ENCODE measurements at regions not wholly inside any gene's neighbourhood (a gene's known extent, or its start where the extent isn't known, plus 50 kb on each side); places are given as distances from the start of the nearest gene placed in this dataset.

GRCh38 chr11:116332391-116332790, 440.4 kb downstream of the BUD13 start:
- no peak for TF ChIP-seq ESRRA (IDR thresholded peaks at IDR 0.05; ENCODE audit: borderline replicate concordance, low read length)
- no peak for TF ChIP-seq EP300 (IDR thresholded peaks at IDR 0.05)
- no peak for TF ChIP-seq ELK1 (IDR thresholded peaks at IDR 0.05; ENCODE audit: low read depth, low read length)
- no peak for TF ChIP-seq ZFP36 (IDR thresholded peaks at IDR 0.05; ENCODE audit: borderline replicate concordance, partially characterized antibody)
- TF ChIP-seq HOXA7 (CRISPR knock-in tag; IDR thresholded peaks at IDR 0.05), result no peak
- TF ChIP-seq CHD4 (IDR thresholded peaks at IDR 0.05; ENCODE audit: borderline replicate concordance), result no peak
- no peak for TF ChIP-seq BHLHE40 (IDR thresholded peaks at IDR 0.05; ENCODE audit: low read depth, low read length)
- TF ChIP-seq REST (IDR thresholded peaks at IDR 0.05), result no peak
- no peak for TF ChIP-seq EHF (CRISPR knock-in tag; IDR thresholded peaks at IDR 0.05)
- TF ChIP-seq PBX3 (IDR thresholded peaks at IDR 0.05), result no peak
- no peak for TF ChIP-seq HEYL (CRISPR knock-in tag; IDR thresholded peaks at IDR 0.05)
- no peak for TF ChIP-seq JUN (IDR thresholded peaks at IDR 0.05)
- Histone ChIP-seq H3K4me3 (no peak overlapping the region), H3K27ac (no peak overlapping the region), H3K9me3 (no peaks in the 10 kb centered on the region), H3K4me1 (no peaks in the 10 kb centered on the region), H3K4me2 (no peak overlapping the region)
- no peak for ATAC-seq
- CTCF ChIA-PET, result interaction anchor here (1.0 kb wide), 1 partner anchor 17 kb away, joined by 3 read pairs; no protein-coding TSS in a partner anchor
- DNase-seq (ENCODE audit: low read depth in 1 of 2, low spot score in 1 of 2), result no peak
- no peak for FAIRE-seq
- POLR2A ChIA-PET, result no interaction called here
- WGBS (ENCODE audit: missing lambda C conversion rate), result 58% methylated on average over 5 of the region's 8 CpGs

- POLR2A ChIA-PET, result no interaction called here
- Histone ChIP-seq H3K27ac (no peak overlapping the region), H3K9me3 (no peaks in the 10 kb centered on the region), H3K4me1 (no peaks in the 10 kb centered on the region), H3K4me2 (no peak overlapping the region), H3K4me3 (no peak overlapping the region)
- DNase-seq (ENCODE audit: low read depth in 1 of 2, low spot score in 1 of 2) (no peak), FAIRE-seq (no peak), ATAC-seq (no peak)
- TF ChIP-seq ZFP36 (IDR thresholded peaks at IDR 0.05; ENCODE audit: borderline replicate concordance, partially characterized antibody) (no peak), FOXS1 (CRISPR knock-in tag; IDR thresholded peaks at IDR 0.05) (no peak), ELK1 (IDR thresholded peaks at IDR 0.05; ENCODE audit: low read depth, low read length) (no peak), BCL3 (IDR thresholded peaks at IDR 0.05) (no peak), HOXB13 (CRISPR knock-in tag; IDR thresholded peaks at IDR 0.05; ENCODE audit: low read depth) (no peak), POLR2AphosphoS2 (conservative IDR thresholded peaks at IDR 0.05; ENCODE audit: low read length) (no peak), RAD21 (conservative IDR thresholded peaks at IDR 0.05 in 1 of 2, IDR thresholded peaks at IDR 0.05 in 1 of 2) (no peak), TP53 (CRISPR knock-in tag; IDR thresholded peaks at IDR 0.05) (no peak), RFX5 (IDR thresholded peaks at IDR 0.05) (no peak), FOSB (CRISPR knock-in tag; IDR thresholded peaks at IDR 0.05) (no peak), HES2 (IDR thresholded peaks at IDR 0.05) (no peak), EHMT2 (IDR thresholded peaks at IDR 0.05; ENCODE audit: low read depth) (no peak), ZSCAN20 (CRISPR knock-in tag; IDR thresholded peaks at IDR 0.05) (no peak)
- CTCF ChIA-PET, result interaction anchor here (1.0 kb wide), 2 partner anchors 18 to 22 kb away, joined by 3 read pairs; no protein-coding TSS in a partner anchor
- WGBS (ENCODE audit: missing lambda C conversion rate), result 4% methylated on average over 2 of the region's 4 CpGs
These were observed 441.4 kb downstream of the BUD13 start for GRCh38 chr11:116331381-116331780.
